ENCODE measurements at regions not wholly inside any gene's neighbourhood (a gene's known extent, or its start where the extent isn't known, plus 50 kb on each side); places are given as distances from the start of the nearest gene placed in this dataset.
"Not testable (repeated sequence)": the region's sequence is repeated elsewhere in the genome, so short reads cannot be mapped to it uniquely, and the experiment has no call there.

GRCh38 chr6:121594053-121594452 is 158.6 kb downstream of the GJA1 start:
- no peak for DNase-seq (ENCODE audit: low spot score)

- DNase-seq (ENCODE audit: low spot score): no peak
Measured at GRCh38 chr6:121595646-121596045, 160.2 kb downstream of the GJA1 start.

- DNase-seq (ENCODE audit: low spot score): no peak
Measured at GRCh38 chr6:121596441-121596840, 161.0 kb downstream of the GJA1 start.

- DNase-seq (ENCODE audit: low spot score): no peak
Measured at GRCh38 chr6:121597654-121598053, 162.2 kb downstream of the GJA1 start.

GRCh38 chr6:121599331-121599730 is 163.9 kb downstream of the GJA1 start:
- not testable (repeated sequence) for DNase-seq (ENCODE audit: low spot score)

- no peak for DNase-seq (ENCODE audit: low spot score)
Measured at GRCh38 chr6:121600389-121601168, 165.1 kb downstream of the GJA1 start.

- DNase-seq (ENCODE audit: low spot score): no peak
Measured at GRCh38 chr6:121603486-121603885, 168.0 kb downstream of the GJA1 start.

- DNase-seq (ENCODE audit: low spot score): no peak
Measured at GRCh38 chr6:121607721-121608120, 172.3 kb downstream of the GJA1 start.

GRCh38 chr6:121608270-121608669 is 172.8 kb downstream of the GJA1 start:
- DNase-seq (ENCODE audit: low spot score): no peak

- DNase-seq (ENCODE audit: low spot score): no peak
Measured at GRCh38 chr6:121609281-121609680, 173.8 kb downstream of the GJA1 start.

GRCh38 chr6:121612927-121613326 is 177.5 kb downstream of the GJA1 start:
- DNase-seq (ENCODE audit: low spot score): no peak

GRCh38 chr6:121614115-121614514 is 178.7 kb downstream of the GJA1 start:
- DNase-seq (ENCODE audit: low spot score): no peak

- DNase-seq (ENCODE audit: low spot score): peak; percentile 12
Measured at GRCh38 chr6:121615493-121615892, 180.0 kb downstream of the GJA1 start.

- DNase-seq (ENCODE audit: low spot score): no peak
Measured at GRCh38 chr6:121616406-121616805, 181.0 kb downstream of the GJA1 start.

- DNase-seq (ENCODE audit: low spot score): no peak
Measured at GRCh38 chr6:121617388-121617787, 181.9 kb downstream of the GJA1 start.

- no peak for DNase-seq (ENCODE audit: low spot score)
Measured at GRCh38 chr6:121619013-121619412, 183.6 kb downstream of the GJA1 start.

GRCh38 chr6:121619987-121620740 is 184.7 kb downstream of the GJA1 start:
- DNase-seq (ENCODE audit: low spot score): no peak

GRCh38 chr6:121627761-121628160 is 192.3 kb downstream of the GJA1 start:
- DNase-seq (ENCODE audit: low spot score): no peak

GRCh38 chr6:121630716-121631115 is 195.3 kb downstream of the GJA1 start:
- DNase-seq (ENCODE audit: low spot score): no peak

GRCh38 chr6:121631752-121632151 is 196.3 kb downstream of the GJA1 start:
- not testable (repeated sequence) for DNase-seq (ENCODE audit: low spot score)

- no peak for DNase-seq (ENCODE audit: low spot score)
Measured at GRCh38 chr6:121633309-121633708, 197.9 kb downstream of the GJA1 start.

- DNase-seq (ENCODE audit: low spot score): not testable (repeated sequence)
Measured at GRCh38 chr6:121634586-121634985, 199.1 kb downstream of the GJA1 start.

- no peak for DNase-seq (ENCODE audit: low spot score)
Measured at GRCh38 chr6:121635355-121635754, 199.9 kb downstream of the GJA1 start.
